Globus pallidus (tissue), 1 donor: ENCODE measurements at regions not wholly inside any gene's neighbourhood (a gene's known extent, or its start where the extent isn't known, plus 50 kb on each side); places are given as distances from the start of the nearest gene placed in this dataset.
"Not testable (repeated sequence)": the region's sequence is repeated elsewhere in the genome, so short reads cannot be mapped to it uniquely, and the experiment has no call there.

Experiments
- DNase-seq: peaks from one replicate; pipeline ENCODE4 v3.0.0-alpha.2; 2015; ENCODE audit warnings: low spot score

DNA sequence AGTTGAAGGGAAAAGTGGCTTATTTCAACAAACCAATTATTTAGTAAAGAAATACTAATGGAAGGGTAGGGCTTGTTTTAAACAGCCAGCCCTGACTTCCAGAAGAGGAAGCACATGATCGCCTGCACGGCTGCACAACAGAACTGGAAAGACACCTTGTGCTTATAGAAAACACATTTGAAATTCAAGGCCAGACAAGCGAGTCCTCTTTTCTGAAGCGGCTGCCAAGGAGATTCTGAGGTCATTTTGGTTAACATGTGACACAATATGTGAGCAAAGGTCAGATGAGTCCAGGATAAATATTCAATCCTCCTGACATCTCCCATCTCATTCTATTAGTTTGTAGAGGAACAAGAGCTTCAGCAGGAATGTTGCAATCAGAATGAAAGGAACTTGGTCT, 461.4 kb upstream of the ST8SIA4 start:
- DNase-seq, result no peak

DNA sequence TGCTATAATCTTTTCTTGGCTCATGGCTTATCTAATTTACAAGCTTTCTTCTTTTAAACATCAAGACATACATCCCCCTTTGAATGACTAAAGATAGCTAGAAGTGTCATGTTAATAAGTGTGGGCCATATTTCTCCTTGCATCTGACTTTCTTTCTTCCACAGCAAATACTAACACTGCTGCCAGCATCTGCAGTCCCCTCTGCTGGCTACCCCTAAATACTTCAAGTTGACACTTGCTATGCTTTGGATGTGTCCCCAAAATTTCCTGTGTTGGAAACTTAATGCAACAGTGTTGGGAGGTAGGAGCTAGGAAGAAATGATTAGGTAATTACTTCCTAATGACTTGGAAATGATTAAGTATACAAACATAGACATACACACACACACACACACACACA, 459.0 kb upstream of the ST8SIA4 start:
- DNase-seq, result no peak

DNA sequence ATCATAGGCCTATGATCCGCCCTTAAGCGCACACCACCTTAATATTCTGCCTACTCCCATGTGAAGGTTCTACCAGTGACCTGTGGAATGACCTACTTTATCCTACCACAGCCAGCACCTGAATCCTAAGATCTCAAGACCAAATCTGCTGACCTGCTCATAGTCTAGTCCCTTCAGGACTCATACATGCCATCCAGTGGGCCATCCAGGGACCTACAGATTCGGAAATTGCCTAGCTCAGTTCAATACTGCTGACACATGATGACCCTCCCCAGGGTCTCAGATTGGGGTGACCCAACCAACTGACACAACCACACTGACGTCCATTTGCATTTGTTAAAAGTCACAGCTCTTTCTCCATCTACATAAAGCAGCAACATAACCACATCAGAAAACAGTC, 443.8 kb upstream of the ST8SIA4 start:
- no peak for DNase-seq

DNA sequence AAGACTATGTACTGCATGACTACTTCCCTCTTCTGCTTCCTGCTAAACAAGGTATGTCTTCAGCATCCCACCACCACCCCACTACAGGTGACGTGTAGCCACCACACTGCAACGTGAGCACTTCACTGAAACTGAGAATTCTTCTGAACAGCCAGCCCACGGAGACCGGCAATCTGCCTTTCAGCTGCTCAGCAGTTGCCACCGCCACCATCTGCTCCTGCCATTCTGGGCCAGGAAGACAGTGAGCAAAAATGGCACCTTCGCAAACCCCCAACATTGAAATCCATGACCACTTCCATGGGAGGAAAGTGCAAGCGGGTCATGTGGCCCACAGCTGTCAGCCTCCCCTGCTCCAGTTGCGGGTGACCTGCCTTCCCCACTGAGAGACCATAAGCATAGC, 443.4 kb upstream of the ST8SIA4 start:
- no peak for DNase-seq

DNA sequence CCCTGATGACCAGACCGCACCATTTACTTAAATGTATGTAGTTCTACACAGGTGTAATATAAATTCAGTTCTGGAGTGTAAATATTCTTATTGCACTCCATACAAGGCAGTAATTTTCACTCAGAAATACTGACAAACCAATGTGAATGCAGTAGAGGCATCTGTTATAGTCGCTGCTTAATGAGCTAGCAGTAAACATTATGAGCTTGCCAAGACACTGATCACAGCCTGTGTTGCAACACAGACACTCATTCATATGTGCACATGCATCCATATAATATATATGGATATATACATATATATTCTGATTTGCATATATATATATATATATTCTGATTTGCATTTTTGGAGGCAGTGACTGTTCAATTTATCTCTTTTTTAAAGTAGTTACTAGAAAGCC, 435.1 kb upstream of the ST8SIA4 start:
- no peak for DNase-seq

DNA sequence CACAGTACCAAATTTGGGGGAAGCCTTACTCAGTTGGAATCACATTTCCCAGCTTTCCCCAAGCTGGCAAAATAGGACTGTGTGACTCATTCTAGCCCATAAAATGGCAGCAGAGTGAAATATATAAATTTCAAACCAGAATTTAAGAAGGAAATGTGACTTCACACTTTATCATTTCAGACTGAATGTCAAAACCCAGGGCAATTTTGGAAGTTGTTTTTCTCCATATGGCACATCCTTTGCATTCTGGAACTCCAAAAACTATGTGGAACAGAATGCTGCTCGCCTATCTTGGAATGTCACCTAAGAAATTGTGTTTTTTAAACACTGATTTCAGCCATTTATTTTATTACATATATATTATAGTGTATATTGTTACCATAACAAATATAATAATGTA, 424.7 kb upstream of the ST8SIA4 start:
- DNase-seq, result no peak

DNA sequence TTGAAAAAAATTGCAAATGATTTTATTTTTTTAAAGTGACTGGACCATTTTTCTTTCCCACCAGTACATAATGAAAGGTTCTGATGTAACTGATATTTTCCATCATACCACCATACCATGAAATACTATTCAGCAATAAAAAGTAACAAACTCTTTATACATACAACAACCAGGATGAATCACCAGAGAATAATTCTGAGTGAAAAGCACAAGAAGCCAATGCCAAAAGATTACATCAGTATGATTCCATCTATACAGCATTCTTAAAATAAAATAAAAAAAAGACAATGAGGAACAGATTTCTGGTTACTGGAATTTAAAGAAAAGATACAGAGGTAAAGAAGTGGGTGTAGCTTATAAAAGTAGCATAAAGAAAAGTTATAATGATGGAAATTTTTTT, 423.7 kb upstream of the ST8SIA4 start:
- no peak for DNase-seq

DNA sequence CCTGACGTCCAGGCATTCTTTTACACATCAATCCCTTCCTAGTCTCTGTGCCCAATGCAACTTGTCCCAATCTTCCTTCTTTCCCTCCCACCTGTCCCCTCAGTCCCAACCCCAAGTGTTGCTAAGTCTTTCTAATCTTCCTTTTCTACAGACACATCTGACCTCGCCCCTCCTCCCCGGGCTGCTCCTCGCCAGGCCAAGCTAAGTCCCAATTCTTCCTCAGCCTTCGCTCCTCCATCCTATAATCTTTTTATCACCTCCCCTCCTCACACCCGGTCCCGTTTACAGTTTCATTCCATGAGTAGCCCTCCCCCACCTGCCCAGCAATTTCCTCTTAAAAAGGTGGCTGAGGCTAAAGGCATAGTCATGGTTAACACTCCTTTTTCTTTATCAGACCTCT, 413.3 kb upstream of the ST8SIA4 start:
- DNase-seq, result not testable (repeated sequence)

DNA sequence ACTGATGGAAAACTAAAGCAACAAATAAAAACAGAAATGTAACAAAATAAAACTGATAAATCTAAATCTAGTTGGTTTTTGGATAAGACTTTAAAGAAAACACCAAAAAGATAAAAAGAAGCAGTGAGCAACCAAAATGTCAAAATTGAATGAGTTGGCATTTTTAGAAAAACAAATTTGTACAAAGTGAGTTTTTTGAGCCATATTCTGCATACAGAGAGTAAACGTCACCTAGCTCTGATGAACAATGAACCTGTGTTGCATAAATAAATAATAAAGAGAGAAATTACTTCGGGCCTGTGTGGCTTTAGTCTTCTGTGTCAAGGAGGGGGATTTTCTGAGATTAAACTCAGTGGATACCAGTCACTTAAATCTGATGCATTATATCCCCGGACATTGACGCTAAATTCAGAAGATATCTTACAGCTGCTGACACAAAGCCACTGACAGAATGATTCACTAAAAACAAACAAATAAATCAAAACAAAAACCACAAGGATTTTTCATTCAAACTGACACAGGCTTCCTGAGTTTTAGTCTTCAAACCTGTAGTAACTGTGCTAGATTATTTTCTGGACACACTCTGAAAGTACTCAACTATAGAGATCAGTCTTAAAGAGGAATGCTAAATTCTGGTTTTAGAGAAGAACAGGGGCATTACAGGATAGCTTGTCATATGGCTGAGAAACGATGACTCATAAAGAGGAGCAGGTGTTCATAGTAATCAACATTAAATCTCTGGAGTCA, 403.5 kb upstream of the ST8SIA4 start:
- no peak for DNase-seq

DNA sequence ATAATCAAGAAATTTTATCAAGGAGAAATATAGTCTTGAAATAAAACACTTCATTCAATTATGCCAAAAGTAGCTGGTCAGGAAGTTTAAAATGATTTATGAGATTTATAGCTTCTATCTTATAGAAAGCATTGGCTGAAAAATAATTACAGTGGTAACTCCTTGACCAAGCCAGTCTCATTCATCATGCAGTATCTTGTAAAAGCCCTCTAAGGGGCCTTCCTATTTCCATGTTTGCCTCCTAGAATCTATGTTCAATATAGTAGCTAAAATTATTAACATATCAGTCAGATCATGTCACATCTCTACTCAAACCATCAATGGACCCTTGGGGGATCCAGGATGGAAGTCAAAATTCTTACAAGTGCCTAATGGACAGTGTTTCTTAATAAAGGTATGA, 393.4 kb upstream of the ST8SIA4 start:
- no peak for DNase-seq

DNA sequence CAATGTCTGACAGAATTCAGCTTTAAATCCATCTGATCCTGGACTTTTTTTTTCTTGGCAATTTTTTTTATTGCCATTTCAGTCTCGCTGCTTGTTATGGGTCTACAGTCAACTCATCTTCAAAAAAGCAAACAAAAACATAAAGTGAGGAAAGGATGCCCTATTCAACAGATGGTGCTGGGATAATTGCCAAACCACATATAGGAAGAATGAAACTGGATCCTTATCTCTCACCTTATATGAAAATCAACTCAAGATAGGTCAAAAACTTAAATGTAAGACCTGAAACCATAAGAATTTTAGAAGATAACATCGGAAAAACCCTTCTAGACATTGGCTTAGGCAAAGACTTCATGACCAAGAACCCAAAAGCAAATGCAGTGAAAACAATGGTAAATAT, 389.1 kb upstream of the ST8SIA4 start:
- DNase-seq, result no peak

DNA sequence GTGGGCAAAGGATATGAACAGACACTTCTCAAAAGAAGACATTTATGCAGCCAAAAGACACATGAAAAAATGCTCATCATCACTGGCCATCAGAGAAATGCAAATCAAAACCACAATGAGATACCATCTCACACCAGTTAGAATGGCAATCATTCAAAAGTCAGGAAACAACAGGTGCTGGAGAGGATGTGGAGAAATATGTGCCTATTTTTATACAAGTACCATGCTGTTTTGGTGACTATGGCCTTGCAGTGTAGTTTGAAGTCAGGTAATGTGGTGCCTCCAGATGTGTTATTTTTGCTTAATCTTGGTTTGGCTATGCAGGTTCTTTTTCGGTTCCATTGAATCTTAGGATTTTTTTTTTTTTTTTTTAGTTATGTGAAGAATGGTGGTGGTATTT, 387.7 kb upstream of the ST8SIA4 start:
- not testable (repeated sequence) for DNase-seq

DNA sequence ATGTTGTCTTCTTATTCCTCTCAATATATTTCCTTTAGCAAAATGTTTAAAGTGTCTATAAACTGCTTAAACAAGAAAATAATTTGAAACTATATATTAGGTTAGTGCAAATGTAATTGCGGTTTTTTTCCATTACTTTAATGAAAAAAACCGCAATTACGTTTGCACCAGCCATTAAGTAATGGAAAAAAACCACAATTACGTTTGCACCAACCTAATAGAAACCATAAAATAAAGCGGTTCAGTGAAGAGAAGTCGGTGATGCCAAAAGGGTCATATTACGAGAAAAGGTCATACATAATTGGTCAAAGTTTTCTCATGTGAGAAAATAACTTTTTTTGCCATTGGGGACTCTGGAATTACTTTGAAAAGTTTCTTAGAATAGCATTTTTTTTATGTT, 385.6 kb upstream of the ST8SIA4 start:
- DNase-seq, result no peak

DNA sequence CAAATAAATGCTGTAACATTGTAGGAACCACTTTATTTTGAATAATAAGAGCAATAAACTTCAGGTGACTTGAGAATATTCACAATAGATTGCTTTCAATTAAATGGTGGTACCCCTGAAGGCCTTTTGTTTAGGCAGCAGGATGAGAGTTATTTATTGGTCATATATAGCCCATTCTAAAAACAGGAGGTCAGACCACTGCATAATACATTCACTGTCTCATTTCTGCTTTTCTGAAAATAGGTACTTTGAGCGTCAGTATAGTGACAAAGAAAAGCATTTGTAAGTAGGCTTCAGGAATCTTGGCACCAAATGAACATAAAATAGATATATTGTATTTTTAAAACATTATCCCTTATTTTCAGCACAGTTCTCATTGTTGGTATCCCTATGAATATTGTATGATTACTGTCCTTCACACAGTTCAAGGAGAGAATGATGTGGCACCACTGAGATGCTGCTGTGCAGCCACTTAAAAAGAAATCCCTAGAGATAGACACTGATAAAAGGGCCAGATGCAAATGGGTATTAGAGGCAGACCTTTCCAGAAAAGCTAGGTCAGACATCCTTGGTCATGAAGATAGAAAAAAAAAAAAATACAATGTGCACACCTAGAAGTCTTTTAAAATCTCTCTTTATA, 381.8 kb upstream of the ST8SIA4 start:
- no peak for DNase-seq

DNA sequence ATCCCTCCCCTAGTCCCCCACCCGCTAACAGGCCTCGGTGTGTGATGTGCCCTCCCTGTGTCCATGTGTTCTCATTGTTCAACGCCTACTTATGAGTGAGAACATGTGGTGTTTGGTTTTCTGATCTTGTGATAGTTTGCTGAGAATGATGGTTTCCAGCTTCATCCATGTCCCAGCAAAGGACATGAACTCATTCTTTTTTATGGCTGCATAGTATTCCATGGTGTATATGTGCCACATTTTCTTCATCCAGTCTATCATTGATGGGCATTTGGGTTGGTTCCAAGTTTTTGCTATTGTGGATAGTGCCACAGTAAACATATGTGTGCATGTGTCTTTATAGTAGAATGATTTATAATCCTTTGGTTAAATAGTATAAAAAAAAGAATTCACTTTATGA, 380.9 kb upstream of the ST8SIA4 start:
- DNase-seq, result not testable (repeated sequence)

DNA sequence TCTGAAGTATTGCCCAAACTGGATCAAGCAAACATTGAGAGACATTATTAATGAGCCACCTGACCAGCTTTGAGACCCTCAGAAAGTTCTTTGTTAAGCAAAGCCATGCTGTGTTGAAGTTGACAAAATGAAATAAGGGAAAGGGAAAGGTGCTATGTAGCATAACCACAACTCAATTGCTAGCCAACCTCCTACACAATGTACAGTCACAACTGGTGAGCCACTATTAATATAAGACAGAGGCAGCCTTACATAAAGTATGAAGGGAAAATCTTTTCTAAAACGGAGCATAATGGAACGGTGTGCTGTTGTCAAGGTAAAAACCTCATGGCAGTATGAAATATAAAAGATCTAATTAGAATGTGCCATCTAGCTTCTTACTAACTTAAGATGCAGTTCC, 375.8 kb upstream of the ST8SIA4 start:
- DNase-seq, result no peak

DNA sequence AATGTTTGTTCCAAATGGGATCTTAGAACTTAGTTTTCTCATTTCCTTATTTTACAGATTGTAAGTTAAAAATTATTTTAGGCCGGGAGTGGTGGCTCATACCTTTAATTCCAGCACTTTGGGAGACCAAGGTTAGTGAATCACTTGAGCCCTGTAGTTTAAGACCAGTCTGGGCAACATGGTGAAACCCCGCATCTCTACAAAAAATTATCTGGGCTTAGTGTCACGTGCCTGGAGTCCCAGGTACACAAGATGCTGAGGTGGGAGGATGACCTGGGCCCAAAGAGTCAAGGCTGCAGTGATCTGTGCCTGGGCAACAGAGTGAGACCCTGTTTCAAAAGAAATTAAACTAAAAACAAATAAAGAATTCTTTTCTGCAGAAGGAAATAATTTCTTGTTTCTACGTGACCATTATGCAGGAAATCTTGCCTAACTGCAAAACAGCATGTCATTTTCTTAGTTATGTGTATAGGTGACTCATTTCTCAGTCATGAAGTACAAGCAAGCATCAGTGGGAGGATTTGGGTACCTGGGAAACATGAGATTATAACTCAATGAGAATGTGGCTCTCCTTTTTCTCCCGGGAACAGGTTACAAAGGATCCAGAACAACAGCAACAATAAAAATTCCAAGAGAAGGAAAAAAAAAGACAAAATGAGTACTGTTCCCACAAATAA, 375.1 kb upstream of the ST8SIA4 start:
- no peak for DNase-seq

DNA sequence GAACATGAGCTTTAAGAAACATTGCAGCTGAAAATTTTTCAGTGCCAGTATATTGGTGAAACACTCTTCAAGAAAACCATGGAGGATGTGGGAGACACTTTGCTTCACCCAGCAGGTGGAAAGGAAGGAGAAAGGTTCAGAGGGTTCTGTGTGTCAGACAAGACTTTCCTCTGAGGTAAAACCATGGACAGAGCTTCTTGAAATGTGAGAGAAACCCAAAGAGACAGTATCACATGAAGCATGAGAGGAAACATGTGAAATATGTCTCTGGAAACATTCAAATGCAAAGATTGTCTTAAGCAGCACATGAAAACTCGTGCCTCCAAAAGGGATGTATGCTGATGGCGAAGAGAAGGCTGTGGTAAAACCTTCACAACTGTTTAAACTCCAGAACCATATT, 368.9 kb upstream of the ST8SIA4 start:
- DNase-seq, result no peak

DNA sequence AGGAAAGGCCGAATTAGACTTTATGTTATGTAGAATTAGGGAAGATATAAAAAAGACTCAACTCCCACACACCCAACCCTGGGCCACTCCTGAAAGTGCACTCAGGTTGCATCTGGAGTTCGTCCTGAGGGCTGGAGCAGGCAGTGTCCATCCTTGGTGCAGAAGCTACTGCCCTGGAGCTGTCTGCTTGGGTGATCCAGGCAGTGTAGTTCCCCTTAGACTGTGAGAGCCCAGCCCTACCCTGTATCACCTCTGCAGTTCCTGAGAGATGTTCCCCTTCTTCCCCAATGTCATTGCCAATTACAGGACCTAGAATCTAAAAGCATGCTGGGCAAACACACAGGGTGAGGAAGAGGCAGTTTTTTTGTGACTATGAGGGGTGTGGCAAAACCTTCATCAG, 368.3 kb upstream of the ST8SIA4 start:
- DNase-seq, result no peak

DNA sequence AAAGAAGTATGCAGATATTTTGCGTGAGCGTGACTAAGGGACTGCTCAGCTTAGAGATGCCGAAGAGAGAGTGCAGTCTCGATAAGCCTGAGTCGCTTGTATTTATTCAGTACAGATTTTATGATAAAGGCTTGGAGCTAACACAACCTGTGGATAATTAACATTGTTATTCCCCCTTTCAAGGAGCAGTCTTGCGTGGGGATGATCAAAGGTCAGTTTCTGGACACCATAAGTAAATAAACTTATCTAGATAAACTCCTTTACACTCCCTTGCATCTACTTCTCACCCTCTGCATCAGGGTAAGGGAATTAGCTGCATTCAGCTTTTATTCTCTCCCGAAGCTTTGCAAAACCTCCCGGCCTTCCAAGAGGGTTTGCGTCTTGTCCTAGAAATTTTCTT, 357.8 kb upstream of the ST8SIA4 start:
- no peak for DNase-seq

DNA sequence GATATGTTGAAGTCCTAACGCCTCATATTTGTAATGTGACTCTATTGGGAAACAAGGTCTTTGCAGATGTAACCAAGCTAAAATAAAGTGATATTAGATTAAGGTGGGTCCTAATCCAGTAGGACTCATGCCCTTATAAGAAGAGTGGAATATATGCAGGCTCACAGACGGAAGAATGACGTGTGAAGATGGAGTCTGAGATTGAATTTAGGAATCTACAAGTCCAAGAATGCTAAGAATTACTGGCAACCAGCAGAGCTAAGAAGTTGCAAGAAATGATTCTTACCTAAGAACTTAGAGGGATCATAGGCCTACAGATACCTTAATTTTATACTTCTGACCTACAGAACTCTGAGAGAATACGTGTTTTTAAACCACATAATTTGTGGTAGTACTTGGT, 350.0 kb upstream of the ST8SIA4 start:
- DNase-seq, result no peak

DNA sequence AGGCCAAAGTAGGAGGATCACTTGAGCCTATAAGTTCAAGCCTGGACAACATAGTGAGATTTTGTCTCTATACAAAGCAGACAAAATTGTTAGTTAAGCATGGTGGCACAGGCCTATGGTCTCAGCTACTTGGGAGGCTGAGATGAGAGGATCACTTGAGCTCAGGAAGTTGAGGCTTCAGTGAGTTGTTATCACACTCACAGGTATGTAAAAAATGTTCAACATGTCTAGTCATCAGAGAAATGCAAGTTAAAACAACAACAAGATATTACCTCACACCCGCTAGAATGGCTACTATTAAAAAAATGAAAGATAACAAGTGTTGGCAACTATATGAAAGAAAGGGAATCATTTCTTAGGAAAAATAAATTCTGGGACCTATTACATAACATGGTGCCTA, 341.5 kb upstream of the ST8SIA4 start:
- DNase-seq, result no peak

DNA sequence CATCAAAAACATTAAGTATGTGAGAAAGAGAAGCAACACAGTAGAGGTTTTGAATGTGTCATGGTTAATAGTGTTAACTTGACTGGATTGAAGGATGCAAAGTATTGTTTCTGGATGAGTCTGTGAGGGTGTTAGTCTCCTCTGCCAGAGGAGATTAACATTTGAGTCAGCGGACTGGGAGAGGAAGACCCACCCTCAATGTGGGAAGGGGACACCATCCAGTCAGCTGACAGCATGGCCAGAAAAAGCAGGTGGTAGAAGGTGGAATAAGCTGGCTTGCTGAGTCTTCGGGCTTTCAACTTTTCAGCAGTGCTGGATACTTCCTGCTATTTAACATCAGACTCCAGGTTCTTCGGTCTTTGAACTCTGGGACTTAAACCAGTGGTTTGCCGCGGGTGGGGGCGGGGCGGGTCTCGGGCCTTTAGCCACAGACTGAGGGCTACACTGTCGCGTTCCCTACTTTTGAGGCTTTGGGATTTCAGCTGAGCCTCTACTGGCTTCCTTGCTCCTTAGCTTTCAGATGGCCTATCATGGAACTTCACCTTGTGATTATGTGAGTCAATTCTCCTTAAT, 309.9 kb upstream of the ST8SIA4 start:
- DNase-seq, result no peak
